NCI-H748 (cell line): ENCODE measurements at regions not wholly inside any gene's neighbourhood (a gene's known extent, or its start where the extent isn't known, plus 50 kb on each side); places are given as distances from the start of the nearest gene placed in this dataset.
A peak's percentile ranks its signal among the peaks of the same experiment; 100 is the strongest.

ENCODE experiments used
- DNase-seq: peaks from one replicate; lab custom pipeline; 2025; ENCODE audit not compliant: unreplicated experiment; lab: John Stamatoyannopoulos, UW

DNA sequence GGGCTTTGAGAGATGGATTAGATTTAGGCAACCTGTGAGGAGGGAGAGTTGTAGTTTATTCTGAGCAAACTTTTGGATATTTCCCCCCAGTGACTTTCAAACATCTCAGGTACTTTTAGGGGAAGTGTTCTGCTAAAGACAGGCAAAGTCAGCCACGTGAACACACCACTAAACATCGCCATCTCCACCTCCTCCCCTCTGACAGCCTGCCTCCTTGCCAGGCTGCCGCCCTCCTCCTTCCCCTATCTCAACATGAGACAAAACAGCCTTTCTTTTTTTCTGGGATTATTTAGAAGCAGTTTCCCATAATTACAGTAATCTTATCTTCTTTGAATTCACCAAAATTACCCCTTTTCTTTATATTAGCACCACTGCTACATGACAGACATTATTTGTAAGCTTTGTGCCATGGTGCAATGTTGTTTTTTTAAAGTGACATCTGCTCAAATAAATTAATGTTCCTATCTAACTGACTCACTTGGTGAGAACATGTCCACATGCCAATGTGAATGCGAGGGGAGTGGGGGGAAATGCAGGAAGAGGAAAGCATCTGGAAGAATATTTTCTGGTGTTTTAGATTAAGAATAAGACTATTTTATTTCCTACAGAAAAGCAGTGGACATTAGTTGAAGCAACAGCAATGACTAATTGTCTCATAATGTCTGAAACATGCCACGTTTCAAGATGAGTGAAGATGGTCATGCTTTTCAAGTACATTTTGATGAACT lies 147.8 kb upstream of the ATP1B1 start:
- peak; percentile 30 for DNase-seq

DNA sequence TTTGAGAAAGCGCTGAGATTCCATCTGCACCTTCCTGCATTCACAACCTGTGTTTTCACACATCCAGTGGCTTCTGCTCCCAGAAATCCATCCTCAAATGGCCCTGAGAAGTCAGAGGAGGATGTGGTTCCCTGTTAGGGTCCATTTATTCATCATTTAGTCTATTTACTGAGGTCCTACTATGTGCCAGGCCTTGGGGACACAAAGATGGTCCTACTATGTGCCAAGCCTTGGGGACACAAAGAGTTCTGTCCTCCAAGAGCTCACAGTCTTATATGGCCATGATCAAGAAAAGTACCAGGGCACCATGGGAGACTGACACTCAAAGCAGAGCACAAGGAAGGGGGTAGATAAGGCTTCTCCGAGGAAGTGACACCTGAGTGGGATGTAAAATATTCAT lies 147.1 kb upstream of the ATP1B1 start:
- no peak for DNase-seq

DNA sequence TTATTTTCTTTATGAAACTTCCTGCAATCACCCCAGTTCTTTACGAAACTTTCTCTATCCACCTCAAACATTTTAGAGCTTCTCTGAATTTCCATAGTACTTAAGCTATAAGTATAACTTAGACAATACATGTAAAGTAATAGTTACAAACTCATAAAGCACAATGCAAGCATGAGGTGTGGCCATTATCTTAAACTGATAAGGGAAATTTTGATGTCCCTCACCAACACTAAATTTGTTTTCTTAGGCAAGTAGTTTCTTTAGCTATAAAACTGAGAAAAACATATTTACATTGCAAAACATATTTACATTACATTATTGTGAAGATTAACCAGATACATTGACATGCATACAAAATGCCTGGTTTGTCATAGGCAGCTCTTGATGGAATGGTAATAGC lies 146.4 kb upstream of the ATP1B1 start:
- no peak for DNase-seq

DNA sequence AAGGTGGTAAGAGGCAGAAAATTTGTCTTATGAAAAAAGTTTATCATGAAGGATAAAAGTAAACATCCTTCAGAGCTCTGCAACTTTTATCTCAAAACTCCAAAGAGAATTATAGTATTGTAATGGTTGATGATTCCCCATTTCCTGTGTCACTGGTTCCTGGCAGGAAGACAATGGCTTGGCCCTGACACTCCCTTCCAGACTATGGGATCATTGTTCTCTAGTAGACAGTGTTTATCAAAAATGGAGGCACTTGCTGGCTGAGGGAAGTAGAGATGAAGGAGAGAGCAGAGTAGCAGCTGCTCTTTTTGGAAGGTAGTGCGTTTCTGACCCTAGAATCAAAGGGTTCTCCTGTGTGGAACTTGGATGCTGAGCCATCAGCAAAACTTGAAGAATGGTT lies 145.9 kb upstream of the ATP1B1 start:
- peak; percentile 47 for DNase-seq

DNA sequence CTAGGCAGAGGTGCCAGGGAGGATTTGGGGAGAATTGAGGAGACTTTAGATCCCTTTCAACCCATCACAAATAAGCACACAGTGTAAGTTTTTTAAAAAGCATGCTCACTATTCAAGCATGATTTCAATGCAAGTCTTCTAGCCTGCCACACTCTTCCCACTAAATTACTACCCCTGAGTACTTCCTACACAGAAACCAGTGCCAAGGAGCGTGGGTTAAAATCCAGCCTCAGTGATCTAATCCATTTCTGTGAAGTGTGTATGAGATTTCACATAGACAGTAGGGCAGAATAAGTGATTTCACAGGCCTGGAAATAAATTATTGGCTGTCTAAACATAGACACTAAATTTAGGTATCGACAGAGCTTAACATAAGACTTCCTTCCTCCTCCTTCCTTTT lies 142.9 kb upstream of the ATP1B1 start:
- no peak for DNase-seq

DNA sequence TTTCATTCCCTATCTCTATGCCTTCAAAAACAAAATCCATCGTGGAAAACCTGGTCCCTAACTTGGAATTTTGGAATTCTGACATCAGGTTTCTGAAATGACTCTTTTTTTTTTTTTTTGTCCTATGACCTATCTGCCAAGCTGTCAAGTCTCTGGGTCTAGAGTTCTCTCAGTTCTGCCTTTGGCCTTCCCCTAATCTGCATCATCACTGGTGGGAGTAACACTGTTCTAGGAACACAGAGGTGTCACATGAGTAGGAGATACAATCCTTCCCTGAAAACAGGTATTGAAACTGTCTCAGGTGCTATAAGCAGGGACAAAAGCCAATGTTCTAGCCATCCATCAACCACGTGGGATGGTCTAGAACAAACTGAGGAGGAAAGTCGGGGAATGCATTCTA lies 142.0 kb upstream of the ATP1B1 start:
- no peak for DNase-seq

DNA sequence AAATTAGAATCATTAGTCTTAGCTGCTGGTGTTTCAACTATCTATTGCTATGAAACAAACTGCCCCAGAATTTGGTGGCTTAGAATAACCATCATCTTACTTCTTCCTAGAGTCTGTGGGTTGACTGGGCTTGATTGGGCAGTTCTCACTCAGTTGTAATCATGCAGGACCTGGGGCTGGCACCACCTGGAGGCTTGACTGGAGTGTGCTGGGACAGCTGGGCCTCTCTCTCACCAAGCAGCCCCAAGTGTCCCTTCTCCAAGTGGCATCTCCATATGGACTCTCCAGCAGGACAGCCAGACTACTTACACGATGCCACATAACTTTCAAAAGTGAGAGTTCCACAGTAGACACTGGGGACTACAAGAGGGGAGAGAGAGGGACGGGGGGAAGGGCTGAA lies 140.3 kb upstream of the ATP1B1 start:
- no peak for DNase-seq

DNA sequence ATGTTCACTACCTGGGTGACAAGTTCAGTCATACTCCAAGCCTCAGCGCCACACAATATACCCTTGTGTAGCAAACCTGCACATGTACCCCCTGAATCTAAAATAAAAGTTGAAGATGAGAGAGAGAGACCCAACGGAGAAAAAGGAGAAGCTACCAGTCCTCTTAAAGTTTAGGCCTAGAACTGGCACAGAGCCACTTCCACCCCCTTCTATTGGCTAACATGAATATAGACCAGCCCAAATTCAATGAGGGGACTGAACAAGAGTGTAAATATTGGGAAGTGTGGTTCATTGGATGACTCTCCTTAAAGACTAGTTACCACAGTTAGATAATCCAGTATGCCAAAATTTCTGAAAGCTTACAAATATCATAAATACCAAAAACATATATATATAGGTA lies 139.9 kb upstream of the ATP1B1 start:
- DNase-seq, result no peak

DNA sequence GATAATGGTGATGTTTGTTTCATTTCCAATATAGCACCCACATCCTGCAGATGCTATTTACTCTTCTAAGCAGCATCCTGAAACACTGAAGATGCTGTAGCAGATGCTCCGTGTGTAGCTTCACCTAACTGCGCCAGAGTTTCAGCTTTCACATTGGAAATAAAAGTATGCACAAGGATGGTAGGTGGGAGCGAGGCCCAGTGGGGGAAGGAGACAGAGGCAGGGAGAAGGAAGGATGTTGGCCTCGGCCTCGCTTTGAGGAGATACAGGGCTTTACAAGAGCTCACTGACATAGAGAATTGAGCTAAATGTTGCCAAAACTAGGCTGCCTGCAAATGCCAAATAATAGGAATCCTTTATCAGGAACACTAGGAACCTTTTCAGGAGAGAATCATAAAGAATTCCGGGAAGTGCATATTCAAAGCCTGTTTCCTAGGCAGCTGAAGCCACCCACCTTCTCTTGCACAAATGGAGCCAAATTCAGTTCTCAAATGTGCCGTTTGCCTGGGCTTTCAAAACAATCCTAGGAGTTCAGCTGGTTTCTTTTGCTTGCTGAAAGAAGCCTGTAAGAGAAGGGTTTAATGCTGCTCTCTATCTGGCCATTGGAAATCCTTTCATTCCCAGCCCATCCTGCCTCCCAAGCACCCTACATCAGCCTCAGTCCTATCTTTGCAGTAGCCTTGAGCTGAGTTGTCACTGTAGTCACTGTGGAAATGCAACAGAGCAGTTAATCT lies 135.4 kb upstream of the ATP1B1 start:
- no peak for DNase-seq

DNA sequence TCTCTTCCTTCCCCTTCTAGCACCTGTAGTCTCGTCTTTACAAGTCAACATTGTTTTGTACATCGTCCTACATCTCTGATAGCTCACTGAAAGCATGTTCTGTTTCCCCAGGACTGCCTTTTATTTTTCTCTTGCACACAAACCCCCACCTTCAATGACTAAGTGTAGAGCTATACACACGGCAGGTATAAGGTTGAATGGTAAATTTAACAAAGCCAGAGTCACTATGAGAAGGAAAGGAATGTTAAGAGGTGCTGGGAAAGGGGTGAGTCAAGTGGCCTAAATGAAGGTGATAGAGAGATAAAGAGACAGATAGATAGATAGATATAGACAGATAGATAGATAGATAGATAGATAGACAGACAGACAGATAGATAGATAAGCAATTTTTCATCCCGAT lies 134.3 kb upstream of the ATP1B1 start:
- no peak for DNase-seq

DNA sequence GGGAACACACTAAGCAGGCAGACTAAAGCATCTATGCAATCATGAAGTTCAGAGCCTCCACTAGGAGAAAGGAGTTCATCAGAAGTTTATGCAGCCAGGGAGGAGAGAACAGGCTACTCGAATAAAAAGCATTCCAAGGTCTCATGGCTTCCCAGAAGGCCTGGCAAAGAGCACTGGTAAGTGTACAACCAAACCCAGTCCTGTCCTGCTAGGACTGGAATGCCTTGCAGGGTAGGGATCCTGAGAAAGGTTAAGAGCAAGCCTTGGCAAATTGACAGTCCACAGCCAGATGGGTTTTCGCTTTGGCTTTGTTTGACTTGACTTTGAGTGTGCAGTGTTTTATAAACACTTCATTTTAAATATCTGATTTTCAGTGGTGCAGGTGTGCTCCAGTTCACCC lies 133.6 kb upstream of the ATP1B1 start:
- no peak for DNase-seq

DNA sequence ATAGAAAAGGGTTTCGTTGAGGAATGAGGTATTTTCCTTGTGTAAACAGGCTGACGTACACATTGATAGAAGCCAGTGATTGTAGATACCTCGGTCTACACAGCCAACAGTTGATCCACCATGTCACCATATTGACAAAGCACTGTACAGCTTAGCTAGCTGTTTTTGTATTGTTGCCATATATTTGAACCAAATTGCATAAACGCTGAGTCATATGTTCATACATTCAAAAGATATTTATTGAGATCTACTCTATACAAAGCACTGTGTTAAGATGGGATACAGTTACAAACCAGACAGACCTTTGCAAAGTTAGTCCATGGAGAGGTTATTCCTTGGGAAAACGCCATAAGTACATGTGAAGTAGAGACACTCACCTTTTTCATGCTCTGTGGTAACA lies 132.4 kb upstream of the ATP1B1 start:
- no peak for DNase-seq

DNA sequence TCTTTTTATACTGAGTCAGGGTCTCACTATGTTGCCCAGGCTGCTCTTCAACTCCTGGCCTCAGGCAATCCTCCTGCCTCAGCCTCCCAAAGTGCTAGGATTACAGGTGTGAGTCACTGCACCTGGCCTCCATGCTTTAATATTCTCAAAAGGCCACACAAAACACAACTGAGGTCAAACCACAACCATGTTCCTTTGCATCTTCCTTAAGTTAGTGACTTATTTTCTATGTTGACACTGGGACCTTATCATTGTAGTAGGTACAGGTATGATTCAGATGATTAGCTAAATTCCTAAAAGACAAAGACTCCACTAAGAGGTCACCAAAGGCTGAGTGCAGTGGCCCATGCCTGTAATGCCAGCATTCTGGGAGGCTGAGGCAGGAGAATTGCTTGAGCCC lies 131.9 kb upstream of the ATP1B1 start:
- DNase-seq, result no peak

DNA sequence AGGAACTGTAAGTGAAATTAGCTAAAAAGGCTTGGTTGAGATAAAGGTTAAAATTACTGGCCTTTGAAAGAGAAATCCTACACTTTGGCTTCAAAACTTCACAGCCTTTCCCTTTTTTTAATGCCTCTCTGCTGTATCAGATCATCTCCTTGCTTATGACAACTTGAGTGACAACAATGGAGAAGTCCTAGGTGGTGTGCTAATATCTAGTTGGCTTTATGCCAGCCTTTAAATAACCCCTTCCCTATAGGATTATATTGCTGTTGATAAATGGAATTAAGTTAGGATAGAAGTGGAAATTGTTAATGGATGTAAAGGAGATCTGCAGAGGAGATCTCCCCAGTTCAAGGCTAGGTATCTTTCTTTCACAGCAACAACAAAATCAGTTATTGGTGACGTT lies 130.2 kb upstream of the ATP1B1 start:
- DNase-seq, result peak; percentile 49

DNA sequence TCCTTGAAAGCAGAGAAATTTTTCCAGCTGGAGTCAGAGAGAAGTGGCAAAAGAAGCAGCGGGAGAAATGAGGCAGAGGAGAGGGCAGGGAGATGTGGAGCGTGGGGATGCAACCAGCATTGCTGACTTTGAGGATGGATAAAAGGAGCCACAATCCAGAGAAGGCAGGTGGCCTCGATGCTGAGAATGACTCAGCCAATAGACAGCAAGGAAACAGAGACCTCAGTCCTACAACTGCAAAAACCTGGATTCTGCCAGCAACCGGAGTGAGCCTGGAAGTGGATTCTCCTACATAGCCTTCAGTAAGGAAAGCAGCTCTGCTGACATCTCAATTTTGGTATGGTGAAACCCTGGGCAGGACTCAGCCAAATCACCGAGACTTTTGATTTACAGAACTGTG lies 128.9 kb upstream of the ATP1B1 start:
- DNase-seq, result no peak

DNA sequence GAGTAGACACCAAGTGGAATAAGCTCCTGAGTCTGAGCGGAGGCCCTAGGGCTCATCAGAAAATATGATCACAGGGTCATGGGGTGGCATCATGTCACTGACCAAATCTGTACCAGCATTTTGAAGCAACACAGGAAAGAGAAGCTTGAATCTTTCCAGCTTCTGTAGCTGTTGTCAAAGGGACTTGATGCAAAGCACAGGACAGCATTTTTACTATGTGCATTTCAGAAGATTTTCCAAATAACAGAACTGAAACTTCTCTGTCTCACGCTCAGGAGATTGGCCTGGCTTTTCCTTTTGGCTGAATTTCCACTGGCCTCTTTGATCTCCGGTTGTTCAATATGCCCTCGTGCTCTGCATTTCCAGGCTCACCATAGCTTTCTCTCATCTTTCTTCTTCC lies 127.2 kb upstream of the ATP1B1 start:
- no peak for DNase-seq

DNA sequence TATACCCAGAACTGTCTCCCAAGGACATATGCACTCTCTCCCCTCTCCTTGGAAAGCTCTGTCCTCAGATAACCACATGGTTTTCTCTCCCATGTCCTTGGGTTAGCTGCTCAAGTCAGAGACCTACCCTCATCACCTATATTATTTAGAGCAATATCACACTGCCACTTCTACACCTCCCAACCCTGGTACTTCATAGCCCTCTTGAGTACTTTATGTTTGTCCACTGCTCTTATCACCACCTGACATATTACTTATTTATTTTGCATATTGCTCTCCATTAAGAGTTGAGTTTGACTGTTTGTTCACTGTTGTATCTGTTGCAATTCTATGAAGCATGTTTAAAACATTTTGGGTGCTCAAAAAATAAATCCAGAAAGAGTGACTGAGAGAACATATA lies 126.3 kb upstream of the ATP1B1 start:
- DNase-seq, result no peak

DNA sequence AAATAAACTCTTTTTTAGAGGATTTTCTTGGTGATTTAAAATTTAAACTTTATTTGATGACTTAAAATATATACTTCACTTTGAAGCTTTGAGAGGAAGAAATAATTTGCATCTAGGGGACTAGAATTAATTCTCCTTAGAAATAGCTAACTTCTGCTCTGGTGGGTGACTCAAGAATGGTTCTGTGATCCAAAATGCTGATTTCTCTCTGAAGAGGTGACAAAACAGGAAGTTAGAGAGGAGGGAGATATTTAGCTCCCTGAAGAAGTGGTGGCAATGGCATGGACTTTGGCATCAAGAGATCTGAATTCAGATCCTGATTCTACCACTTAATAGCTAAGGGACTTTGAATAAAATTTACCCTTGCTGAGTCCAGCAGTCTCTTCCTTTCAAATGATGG lies 125.8 kb upstream of the ATP1B1 start:
- DNase-seq, result no peak

DNA sequence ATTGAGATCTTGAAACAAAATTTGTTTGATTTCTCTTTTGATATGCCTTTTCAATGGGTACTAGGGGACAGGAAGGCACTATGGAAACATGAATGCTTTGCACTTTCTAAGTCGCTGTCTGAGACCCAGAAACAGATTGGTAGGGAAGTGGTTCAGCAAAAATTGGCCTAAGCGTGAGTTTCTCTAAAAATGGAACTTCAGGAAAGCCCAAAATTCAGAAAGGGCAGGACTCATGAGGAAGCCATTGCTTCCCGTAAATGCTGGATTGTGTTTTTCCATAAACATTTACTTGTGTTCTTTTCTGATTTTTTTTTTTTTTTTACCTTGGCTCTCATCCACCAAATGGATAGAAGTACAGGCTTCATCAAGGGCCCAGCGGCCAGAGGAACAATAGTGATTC lies 123.7 kb upstream of the ATP1B1 start:
- DNase-seq, result no peak

DNA sequence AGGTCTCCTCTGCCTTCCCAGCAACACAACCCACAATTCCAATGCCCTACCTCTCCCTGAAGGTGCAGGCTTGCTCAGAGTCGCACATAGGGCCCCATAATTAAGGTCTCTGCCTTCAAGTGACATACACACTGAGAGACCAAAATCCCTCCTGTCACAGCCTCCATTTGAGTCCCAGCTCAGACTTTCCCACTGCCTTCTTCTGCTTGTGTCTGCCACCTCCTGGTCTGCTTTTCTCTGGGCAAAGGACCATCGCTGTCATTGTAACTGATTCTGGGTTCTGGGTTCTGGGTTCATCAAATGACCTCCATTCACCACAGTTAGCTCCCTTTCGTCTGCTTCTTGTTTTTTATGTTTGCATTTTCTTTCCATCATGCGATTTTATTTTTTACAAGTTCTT lies 119.2 kb upstream of the ATP1B1 start:
- DNase-seq, result no peak

DNA sequence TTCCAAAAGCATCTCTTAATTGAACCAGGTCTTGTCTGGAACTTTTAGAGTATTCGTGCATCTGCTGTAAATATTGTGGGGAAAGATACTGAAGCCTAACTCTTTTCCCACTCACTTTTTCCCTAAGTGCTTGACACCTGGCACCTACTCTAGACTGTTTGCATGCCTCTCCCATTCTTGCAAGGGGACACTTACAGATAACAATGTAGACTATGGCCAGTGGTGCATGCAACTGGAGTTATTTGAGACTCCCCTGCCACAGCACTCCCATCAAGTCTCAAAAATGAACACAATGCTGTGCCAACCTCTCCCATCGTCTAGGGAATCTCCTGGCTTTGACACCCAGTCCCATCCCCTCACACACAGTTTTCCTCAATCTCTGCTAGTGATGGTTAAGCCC lies 118.6 kb upstream of the ATP1B1 start:
- DNase-seq, result no peak

DNA sequence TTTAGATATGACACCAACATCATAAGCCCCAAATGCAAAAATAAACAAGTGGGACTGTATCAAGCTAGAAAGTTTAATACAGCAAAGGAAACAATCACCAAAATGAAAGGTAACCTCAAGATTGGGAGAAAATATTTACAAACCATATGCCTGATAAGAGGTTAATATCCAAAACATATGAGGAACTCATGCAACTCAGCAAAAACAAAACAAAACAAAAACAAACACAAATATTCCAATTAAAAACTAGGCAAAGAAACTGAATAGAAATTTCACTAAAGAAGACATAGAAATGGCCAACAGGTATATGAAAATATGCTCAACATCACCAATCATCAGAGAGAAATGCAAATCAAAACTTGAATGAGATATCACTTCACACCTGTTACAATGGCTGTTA lies 116.5 kb upstream of the ATP1B1 start:
- no peak for DNase-seq
